RWPE2 (cell line): ENCODE measurements at regions not wholly inside any gene's neighbourhood (a gene's known extent, or its start where the extent isn't known, plus 50 kb on each side); places are given as distances from the start of the nearest gene placed in this dataset.

Experiments
- ATAC-seq: fragments of 200-7000 bp; cut with Tn5 transposase; 3 replicates; pipeline ENCODE4 v1.9.1; 2021; ENCODE audit warnings: low read depth
- DNase-seq: peaks from one replicate; pipeline ENCODE4 v3.0.0-alpha.2; 2020; ENCODE audit warnings: low spot score
- H3K27ac ChIP-seq: fragments of 450-650 bp; 2 replicates; pipeline ENCODE4 v1.5.1; 2017; ENCODE audit warnings: mild to moderate bottlenecking; ENCODE audit not compliant: poor library complexity, severe bottlenecking
- H3K27me3 ChIP-seq: fragments of 250-450 bp; sonication (Bioruptor Pico); 2 replicates; pipeline ENCODE4 v1.5.1; 2021; ENCODE audit warnings: mild to moderate bottlenecking, moderate library complexity; ENCODE audit not compliant: insufficient read depth, poor library complexity, severe bottlenecking
- H3K36me3 ChIP-seq: fragments of 250-450 bp; sonication (Bioruptor Pico); 2 replicates; pipeline ENCODE4 v1.5.1; 2020; ENCODE audit warnings: low read depth, mild to moderate bottlenecking, moderate library complexity
- H3K4me1 ChIP-seq: fragments of 250-450 bp; sonication (Bioruptor Pico); 2 replicates; pipeline ENCODE4 v1.5.1; 2021; ENCODE audit warnings: mild to moderate bottlenecking, moderate library complexity; ENCODE audit not compliant: insufficient read depth, poor library complexity, severe bottlenecking
- H3K4me3 ChIP-seq: fragments of 250-450 bp; sonication (Bioruptor Pico); 2 replicates; pipeline ENCODE4 v1.5.1; 2021; ENCODE audit warnings: mild to moderate bottlenecking, moderate library complexity; ENCODE audit not compliant: severe bottlenecking
- H3K9me3 ChIP-seq: fragments of 250-450 bp; sonication (Bioruptor Pico); 2 replicates; pipeline ENCODE4 v1.5.1; 2021; ENCODE audit warnings: mild to moderate bottlenecking, moderate library complexity; ENCODE audit not compliant: severe bottlenecking
- CTCF ChIP-seq: fragments of 450-650 bp; IDR thresholded peaks from one replicate; pipeline ENCODE4 v1.5.1; 2017; ENCODE audit warnings: mild to moderate bottlenecking, moderate library complexity; ENCODE audit not compliant: poor library complexity, severe bottlenecking

DNA sequence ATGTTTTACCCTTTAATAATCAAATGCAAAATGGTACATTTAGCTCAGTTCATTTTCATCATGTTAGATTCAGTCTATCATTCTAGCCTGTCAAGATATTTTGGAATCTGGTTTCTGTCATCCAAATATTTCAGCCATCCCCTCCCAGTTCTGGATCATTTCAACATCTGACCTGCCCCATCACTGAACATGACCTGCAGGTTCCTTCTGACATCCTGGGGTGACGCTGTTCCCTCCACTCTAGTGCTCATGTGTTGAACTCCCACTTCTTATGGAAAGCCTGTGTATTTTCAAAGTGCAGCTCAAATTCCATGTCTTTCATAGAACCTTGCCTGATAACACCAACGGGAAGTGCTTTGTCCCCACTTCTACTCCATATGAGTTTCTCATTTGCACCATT is 320.0 kb upstream of the TNP1 start:
- no peak for TF ChIP-seq CTCF
- Histone ChIP-seq H3K4me1 (no peaks in the 10 kb centered on the region), H3K27me3 (no peaks in the 10 kb centered on the region), H3K9me3 (no peaks in the 10 kb centered on the region), H3K27ac (no peak overlapping the region), H3K4me3 (no peak overlapping the region), H3K36me3 (no peaks in the 10 kb centered on the region)
- ATAC-seq (no peak), DNase-seq (no peak)

DNA sequence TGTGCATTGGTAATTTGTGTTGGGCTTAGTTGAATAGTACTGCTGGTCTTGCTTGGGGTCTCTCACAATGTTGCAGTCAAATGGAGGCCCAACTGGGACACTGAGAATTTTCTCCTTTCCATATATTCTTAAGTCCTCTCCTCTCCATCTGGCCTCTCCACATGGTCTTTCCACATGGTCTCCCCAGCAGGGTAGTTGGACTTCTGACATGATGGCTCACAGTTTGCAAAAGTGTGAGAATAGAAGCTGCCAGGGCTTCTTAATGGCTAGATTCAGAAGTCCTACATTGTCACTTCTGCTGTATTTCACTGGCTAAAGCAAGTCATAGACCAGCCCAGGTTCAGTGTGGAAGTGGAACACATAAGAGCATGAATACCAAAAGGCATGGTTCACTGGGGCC is 318.5 kb upstream of the TNP1 start:
- ATAC-seq (no peak), DNase-seq (no peak)
- Histone ChIP-seq H3K27me3 (no peaks in the 10 kb centered on the region), H3K4me3 (no peak overlapping the region), H3K4me1 (no peaks in the 10 kb centered on the region), H3K27ac (no peak overlapping the region), H3K36me3 (no peaks in the 10 kb centered on the region), H3K9me3 (no peaks in the 10 kb centered on the region)
- no peak for TF ChIP-seq CTCF

DNA sequence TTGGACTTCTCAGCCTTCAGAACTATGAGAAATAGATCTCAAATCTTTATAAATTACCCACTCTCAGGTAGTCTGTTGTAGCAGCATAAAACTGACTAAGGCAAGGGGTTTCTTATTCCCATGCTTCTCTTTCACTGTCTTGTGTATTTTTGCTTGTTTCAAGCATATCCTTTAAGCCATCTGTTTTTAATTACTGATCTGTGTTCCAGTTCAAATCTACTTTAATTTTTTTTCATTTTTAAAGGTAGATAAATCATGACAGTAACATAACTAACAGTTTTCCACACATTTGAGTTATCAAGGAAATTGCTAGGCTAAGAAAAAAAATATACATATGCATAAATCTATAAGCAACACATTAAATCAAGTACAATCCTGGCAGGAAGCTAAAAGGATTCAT is 317.9 kb upstream of the TNP1 start:
- no peak for DNase-seq
- H3K4me1 ChIP-seq: no peaks in the 10 kb centered on the region
- no peaks in the 10 kb centered on the region for H3K27me3 ChIP-seq
- no peak for TF ChIP-seq CTCF
- H3K36me3 ChIP-seq: no peaks in the 10 kb centered on the region
- no peak for ATAC-seq
- H3K4me3 ChIP-seq: no peak overlapping the region
- no peak overlapping the region for H3K27ac ChIP-seq
- H3K9me3 ChIP-seq: no peaks in the 10 kb centered on the region

GRCh38 chr2:217171874-217172273 is 312.0 kb upstream of the TNP1 start:
- Histone ChIP-seq H3K27me3 (no peaks in the 10 kb centered on the region), H3K9me3 (no peaks in the 10 kb centered on the region), H3K36me3 (no peaks in the 10 kb centered on the region), H3K4me3 (no peak overlapping the region), H3K4me1 (no peaks in the 10 kb centered on the region), H3K27ac (no peak overlapping the region)
- ATAC-seq: no peak
- no peak for DNase-seq
- TF ChIP-seq CTCF: no peak

DNA sequence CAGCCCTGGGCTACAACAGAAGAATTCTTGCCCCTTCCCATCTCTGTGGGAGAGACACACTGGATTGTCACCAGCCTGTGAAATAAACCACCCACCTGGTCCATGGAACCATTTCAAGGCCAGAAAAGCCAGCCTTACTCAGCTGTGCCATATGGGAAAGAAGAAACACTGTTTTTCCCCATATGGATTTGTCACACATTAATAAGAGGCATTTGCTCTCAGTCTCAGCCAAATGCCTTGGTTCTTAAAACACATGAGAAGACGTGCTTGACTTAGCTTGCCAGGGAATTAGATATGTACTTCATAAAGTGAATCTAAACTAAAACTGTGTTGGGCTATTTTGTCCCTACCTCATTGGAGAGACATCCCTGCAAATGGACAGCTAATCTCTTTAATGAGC is 308.6 kb upstream of the TNP1 start:
- Histone ChIP-seq H3K36me3 (no peaks in the 10 kb centered on the region), H3K27ac (no peak overlapping the region), H3K9me3 (no peaks in the 10 kb centered on the region), H3K4me3 (no peak overlapping the region), H3K4me1 (no peaks in the 10 kb centered on the region), H3K27me3 (no peaks in the 10 kb centered on the region)
- DNase-seq (no peak), ATAC-seq (no peak)
- TF ChIP-seq CTCF: no peak
